GM12873 (cell line): ENCODE measurements at regions not wholly inside any gene's neighbourhood (a gene's known extent, or its start where the extent isn't known, plus 50 kb on each side); places are given as distances from the start of the nearest gene placed in this dataset.

ENCODE experiments used
- CTCF ChIP-seq: IDR thresholded peaks from 2 replicates; pipeline ENCODE4 v1.5.1; 2012; ENCODE audit warnings: low read depth, mild to moderate bottlenecking, moderate library complexity, low read length, control low read depth; ENCODE audit not compliant: insufficient read depth; ENCODE audit errors: missing control alignments

- no peak for TF ChIP-seq CTCF
Observed at GRCh38 chr14:85222341-85222740, 307.6 kb upstream of the FLRT2 start.

- TF ChIP-seq CTCF, result no peak
Observed at GRCh38 chr14:85223667-85224066, 306.3 kb upstream of the FLRT2 start.

- no peak for TF ChIP-seq CTCF
Observed at GRCh38 chr14:85224241-85224640, 305.7 kb upstream of the FLRT2 start.

GRCh38 chr14:85233756-85234155, 296.2 kb upstream of the FLRT2 start:
- no peak for TF ChIP-seq CTCF

- no peak for TF ChIP-seq CTCF
Observed at GRCh38 chr14:85234156-85235025, 295.6 kb upstream of the FLRT2 start.

- no peak for TF ChIP-seq CTCF
Observed at GRCh38 chr14:85235868-85236267, 294.1 kb upstream of the FLRT2 start.

- TF ChIP-seq CTCF, result no peak
Observed at GRCh38 chr14:85236296-85236695, 293.6 kb upstream of the FLRT2 start.
